ENCODE measurements at regions not wholly inside any gene's neighbourhood (a gene's known extent, or its start where the extent isn't known, plus 50 kb on each side); places are given as distances from the start of the nearest gene placed in this dataset.

- ATAC-seq: no peak
- Mint-ChIP-seq H3K27me3 (peaks cover 56% of the 10 kb centered on the region), H3K4me1 (no peaks in the 10 kb centered on the region), H3K9me3 (peaks cover 3% of the 10 kb centered on the region), H3K4me3 (no peak overlapping the region), H3K27ac (no peak overlapping the region), H3K36me3 (no peaks in the 10 kb centered on the region)
Observed at GRCh38 chr2:216274194-216274840, 98.0 kb downstream of the MARCHF4 start.

GRCh38 chr2:216261042-216261537 lies 111.2 kb downstream of the MARCHF4 start:
- H3K27ac Mint-ChIP-seq: no peak overlapping the region
- no peaks in the 10 kb centered on the region for H3K36me3 Mint-ChIP-seq
- no peak for ATAC-seq
- peaks cover 20% of the 10 kb centered on the region for H3K27me3 Mint-ChIP-seq
- no peaks in the 10 kb centered on the region for H3K4me1 Mint-ChIP-seq
- no peaks in the 10 kb centered on the region for H3K9me3 Mint-ChIP-seq
- no peak overlapping the region for H3K4me3 Mint-ChIP-seq

GRCh38 chr2:216260629-216261028 lies 111.7 kb downstream of the MARCHF4 start:
- H3K27me3 Mint-ChIP-seq: peaks cover 20% of the 10 kb centered on the region
- H3K9me3 Mint-ChIP-seq: no peaks in the 10 kb centered on the region
- H3K27ac Mint-ChIP-seq: no peak overlapping the region
- H3K36me3 Mint-ChIP-seq: no peaks in the 10 kb centered on the region
- no peak for ATAC-seq
- no peaks in the 10 kb centered on the region for H3K4me1 Mint-ChIP-seq
- H3K4me3 Mint-ChIP-seq: no peak overlapping the region

GRCh38 chr2:216259081-216259480 lies 113.2 kb downstream of the MARCHF4 start:
- H3K9me3 Mint-ChIP-seq: no peaks in the 10 kb centered on the region
- H3K36me3 Mint-ChIP-seq: no peaks in the 10 kb centered on the region

GRCh38 chr2:216257089-216257488 lies 115.2 kb downstream of the MARCHF4 start:
- H3K9me3 Mint-ChIP-seq: no peaks in the 10 kb centered on the region

More at GRCh38 chr2:216259081-216259480, 113.2 kb downstream of the MARCHF4 start:
- Mint-ChIP-seq H3K27me3 (peaks cover 20% of the 10 kb centered on the region), H3K4me3 (no peak overlapping the region), H3K4me1 (no peaks in the 10 kb centered on the region), H3K27ac (no peak overlapping the region)
- ATAC-seq: no peak

More at GRCh38 chr2:216257089-216257488, 115.2 kb downstream of the MARCHF4 start:
- peaks cover 6% of the 10 kb centered on the region for H3K4me1 Mint-ChIP-seq
- no peak for ATAC-seq
- H3K27ac Mint-ChIP-seq: no peak overlapping the region
- no peak overlapping the region for H3K4me3 Mint-ChIP-seq
- H3K36me3 Mint-ChIP-seq: no peaks in the 10 kb centered on the region
- peaks cover 11% of the 10 kb centered on the region for H3K27me3 Mint-ChIP-seq

All from stimulated activated memory B cell treated with anti-CD40 and anti-IgM and Interleukin-4, amounts not matched to agents 10 μg/mL and 1 μg/mL and 100 μg/mL, for 72 hours (primary cell).